HepG2 (cell line): ENCODE measurements at regions not wholly inside any gene's neighbourhood (a gene's known extent, or its start where the extent isn't known, plus 50 kb on each side); places are given as distances from the start of the nearest gene placed in this dataset.

Experiments
- BCL6 ChIP-seq: IDR thresholded peaks from 2 replicates; pipeline ENCODE4 v1.6.1; 2016; ENCODE audit warnings: missing genetic modification reagents, missing compliant biosample characterization
- CENPBD1 ChIP-seq: sonication (generic); formaldehyde crosslinking; IDR thresholded peaks from 2 replicates; pipeline ENCODE4 v1.8.0; 2022; ENCODE audit warnings: missing genetic modification reagents, low read depth, mild to moderate bottlenecking, borderline replicate concordance
- CTCF ChIP-seq: sonication (generic); formaldehyde crosslinking; IDR thresholded peaks from 2 replicates; pipeline ENCODE4 v1.5.0; 2020; ENCODE audit warnings: mild to moderate bottlenecking, missing genetic modification reagents, moderate library complexity
- ETV6 ChIP-seq: sonication (generic); formaldehyde crosslinking; conservative IDR thresholded peaks from 2 replicates; pipeline ENCODE4 v1.4.0; 2020; ENCODE audit warnings: missing genetic modification reagents
- GABPA ChIP-seq, 2 experiments: IDR thresholded peaks; 2 replicates each; pipeline ENCODE4 v1.6.1; 2011 to 2016; ENCODE audit warnings: low read depth in 2 of 2, low read length in 1 of 2, missing biosample characterization in 1 of 2, missing genetic modification characterization in 1 of 2
- GATAD1 ChIP-seq: IDR thresholded peaks from 2 replicates; pipeline ENCODE4 v1.6.1; 2016; ENCODE audit warnings: missing genetic modification reagents, missing compliant biosample characterization
- HES4 ChIP-seq: sonication (generic); formaldehyde crosslinking; IDR thresholded peaks from 2 replicates; pipeline ENCODE4 v1.9.0; 2021; ENCODE audit warnings: mild to moderate bottlenecking, missing genetic modification reagents, borderline replicate concordance
- HNRNPUL1 ChIP-seq: fragments of 200-400 bp; formaldehyde crosslinking; IDR thresholded peaks from 2 replicates; pipeline ENCODE4 v1.6.1; 2017; ENCODE audit warnings: low read depth, mild to moderate bottlenecking, low read length, moderate library complexity
- KDM2A ChIP-seq: sonication (generic); formaldehyde crosslinking; IDR thresholded peaks from 2 replicates; pipeline ENCODE4 v1.4.0; 2020; ENCODE audit warnings: low read depth, missing genetic modification reagents, borderline replicate concordance
- MED1 ChIP-seq: sonication (generic); formaldehyde crosslinking; IDR thresholded peaks from 2 replicates; pipeline ENCODE4 v1.4.0; 2020; ENCODE audit warnings: missing genetic modification reagents
- MIER2 ChIP-seq: IDR thresholded peaks from 2 replicates; pipeline ENCODE4 v1.6.1; 2016; ENCODE audit warnings: missing biosample characterization, missing genetic modification reagents
- MXI1 ChIP-seq: IDR thresholded peaks from 3 replicates; pipeline ENCODE4 v1.6.1; 2012; ENCODE audit warnings: low read depth, low read length, inconsistent platforms, borderline replicate concordance
- NRL ChIP-seq: sonication (generic); formaldehyde crosslinking; IDR thresholded peaks from 2 replicates; pipeline ENCODE4 v1.5.0; 2020; ENCODE audit warnings: missing genetic modification reagents, mild to moderate bottlenecking, moderate library complexity, borderline replicate concordance
- PLRG1 ChIP-seq: fragments of 450-650 bp; conservative IDR thresholded peaks from 2 replicates; pipeline ENCODE4 v1.6.1; 2016
- SMARCE1 ChIP-seq: fragments of 450-650 bp; IDR thresholded peaks from 2 replicates; pipeline ENCODE4 v1.6.1; 2017; ENCODE audit warnings: borderline replicate concordance
- TEAD3 ChIP-seq: optimal IDR thresholded peaks from 2 replicates; pipeline ENCODE3; 2016; ENCODE audit warnings: borderline replicate concordance
- ZBTB7B ChIP-seq: sonication (generic); formaldehyde crosslinking; IDR thresholded peaks from 2 replicates; pipeline ENCODE4 v1.4.0; 2020; ENCODE audit warnings: missing genetic modification reagents
- ZFP41 ChIP-seq: sonication (generic); formaldehyde crosslinking; IDR thresholded peaks from 2 replicates; pipeline ENCODE4 v1.4.0; 2020; ENCODE audit warnings: mild to moderate bottlenecking, missing genetic modification reagents, borderline replicate concordance
- ZMAT3 ChIP-seq: sonication (generic); formaldehyde crosslinking; conservative IDR thresholded peaks from 2 replicates; pipeline ENCODE4 v1.7.0; 2021; ENCODE audit warnings: missing genetic modification reagents
- ZMYM2 ChIP-seq: sonication (generic); formaldehyde crosslinking; IDR thresholded peaks from 2 replicates; pipeline ENCODE4 v1.8.0; 2022; ENCODE audit warnings: mild to moderate bottlenecking, missing genetic modification reagents
- ZMYM3 ChIP-seq: sonication (generic); formaldehyde crosslinking; IDR thresholded peaks from 2 replicates; pipeline ENCODE4 v1.5.1; 2020; ENCODE audit warnings: mild to moderate bottlenecking, missing genetic modification reagents
- ZNF30 ChIP-seq: sonication (generic); formaldehyde crosslinking; IDR thresholded peaks from 2 replicates; pipeline ENCODE4 v1.5.0; 2020; ENCODE audit warnings: mild to moderate bottlenecking, missing genetic modification reagents
- ZNF383 ChIP-seq: sonication (generic); formaldehyde crosslinking; IDR thresholded peaks from 2 replicates; pipeline ENCODE4 v1.4.0; 2020; ENCODE audit warnings: missing genetic modification reagents, mild to moderate bottlenecking, borderline replicate concordance
- ZNF501 ChIP-seq: sonication (generic); formaldehyde crosslinking; IDR thresholded peaks from 2 replicates; pipeline ENCODE4 v1.5.1; 2020; ENCODE audit warnings: mild to moderate bottlenecking, moderate library complexity, missing genetic modification reagents
- ZNF564 ChIP-seq: sonication (generic); formaldehyde crosslinking; IDR thresholded peaks from 2 replicates; pipeline ENCODE4 v1.8.1; 2023; ENCODE audit warnings: mild to moderate bottlenecking, missing genetic modification reagents
- ZNF614 ChIP-seq: IDR thresholded peaks from 2 replicates; pipeline ENCODE4 v1.6.1; 2018; ENCODE audit warnings: missing biosample characterization, missing genetic modification reagents, inconsistent platforms, borderline replicate concordance
- ZNF737 ChIP-seq: sonication (generic); formaldehyde crosslinking; IDR thresholded peaks from 2 replicates; pipeline ENCODE4 v1.5.0; 2020; ENCODE audit warnings: missing genetic modification reagents, mild to moderate bottlenecking, borderline replicate concordance
- ZNF841 ChIP-seq: sonication (generic); formaldehyde crosslinking; IDR thresholded peaks from 2 replicates; pipeline ENCODE4 v1.8.1; 2023; ENCODE audit warnings: missing genetic modification reagents, borderline replicate concordance
- ZSCAN25 ChIP-seq: sonication (generic); formaldehyde crosslinking; IDR thresholded peaks from 2 replicates; pipeline ENCODE4 v1.8.0; 2022; ENCODE audit warnings: mild to moderate bottlenecking, missing genetic modification reagents
- TF ChIP-seq, protein P1 (sequence below): IDR thresholded peaks from 2 replicates; pipeline ENCODE4 v1.6.1; 2016; ENCODE audit warnings: missing biosample characterization, missing genetic modification reagents, low read depth

DNA sequence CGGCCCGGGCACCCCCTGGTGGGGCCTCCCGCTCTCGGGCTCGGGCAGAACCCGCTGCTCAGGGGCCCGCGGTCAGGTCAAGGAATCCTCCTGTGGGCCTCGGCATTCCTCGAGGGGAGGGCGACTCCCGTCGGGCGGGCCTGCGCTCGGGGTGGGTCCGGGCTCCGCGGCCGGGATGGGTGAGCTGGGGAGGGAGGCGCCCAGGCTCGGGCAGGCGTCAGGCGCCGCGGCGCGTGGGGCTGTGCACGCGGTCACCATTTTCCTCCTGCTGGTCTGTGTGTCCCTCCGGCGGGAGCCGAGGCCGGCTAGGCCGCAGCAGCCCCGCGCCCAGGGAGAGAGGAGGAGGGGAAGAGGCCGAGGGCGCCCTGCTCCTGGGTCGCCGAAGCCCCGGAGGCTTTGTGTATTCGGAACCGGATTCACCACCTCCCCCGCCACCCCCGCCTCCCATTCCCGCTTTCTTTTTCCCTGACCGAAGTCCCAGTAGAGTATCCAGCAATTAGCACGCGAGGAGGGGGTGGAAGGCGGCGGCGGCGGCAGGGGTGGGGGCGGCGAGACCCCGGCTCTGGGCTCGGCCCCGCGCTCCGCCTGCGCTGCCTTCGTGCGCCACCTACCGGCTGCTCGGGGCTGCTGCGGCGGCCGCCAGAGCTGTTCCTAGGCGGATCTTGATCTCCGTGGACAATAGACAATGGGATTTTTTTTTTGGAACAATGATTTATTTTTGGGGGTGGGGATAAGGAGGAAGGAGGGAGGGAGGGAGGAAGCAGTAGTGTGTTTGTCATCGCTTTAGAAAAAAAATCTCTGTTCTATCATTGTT lies 99.0 kb upstream of the MAML3 start (continued):
- TF ChIP-seq SMARCE1 (no peak), ZNF737 (CRISPR knock-in tag) (no peak), ZFP41 (CRISPR knock-in tag) (no peak), PLRG1 (no peak), KDM2A (CRISPR knock-in tag) (peak; percentile 73), ZBTB7B (no peak), ETV6 (CRISPR knock-in tag) (no peak), ZSCAN25 (CRISPR knock-in tag) (peak; percentile 87), GABPA (IDR thresholded peaks at IDR 0.05; ENCODE audit: low read depth, low read length) (no peak), GABPA (CRISPR knock-in tag; IDR thresholded peaks at IDR 0.05; ENCODE audit: low read depth) (no peak), MIER2 (CRISPR knock-in tag) (no peak), ZNF614 (CRISPR knock-in tag) (no peak), TEAD3 (CRISPR knock-in tag) (no peak), ZMYM3 (CRISPR knock-in tag) (no peak), CENPBD1 (CRISPR knock-in tag) (no peak), MXI1 (no peak), ZNF564 (CRISPR knock-in tag) (no peak), ZNF30 (CRISPR knock-in tag) (no peak), NRL (CRISPR knock-in tag) (no peak), CTCF (peak; percentile 76), GATAD1 (CRISPR knock-in tag) (no peak), ZNF383 (CRISPR knock-in tag) (no peak), HNRNPUL1 (no peak), ZNF501 (peak; percentile 30; the same call in 1 of the 2 replicates), BCL6 (CRISPR knock-in tag) (no peak), HES4 (CRISPR knock-in tag) (no peak), MED1 (no peak), ZMAT3 (CRISPR knock-in tag) (0 out of 2 replicates have a peak, but pooled peaks have one; percentile 38), ZNF841 (CRISPR knock-in tag) (no peak), ZMYM2 (CRISPR knock-in tag) (no peak)
- TF ChIP-seq, protein P1, sequence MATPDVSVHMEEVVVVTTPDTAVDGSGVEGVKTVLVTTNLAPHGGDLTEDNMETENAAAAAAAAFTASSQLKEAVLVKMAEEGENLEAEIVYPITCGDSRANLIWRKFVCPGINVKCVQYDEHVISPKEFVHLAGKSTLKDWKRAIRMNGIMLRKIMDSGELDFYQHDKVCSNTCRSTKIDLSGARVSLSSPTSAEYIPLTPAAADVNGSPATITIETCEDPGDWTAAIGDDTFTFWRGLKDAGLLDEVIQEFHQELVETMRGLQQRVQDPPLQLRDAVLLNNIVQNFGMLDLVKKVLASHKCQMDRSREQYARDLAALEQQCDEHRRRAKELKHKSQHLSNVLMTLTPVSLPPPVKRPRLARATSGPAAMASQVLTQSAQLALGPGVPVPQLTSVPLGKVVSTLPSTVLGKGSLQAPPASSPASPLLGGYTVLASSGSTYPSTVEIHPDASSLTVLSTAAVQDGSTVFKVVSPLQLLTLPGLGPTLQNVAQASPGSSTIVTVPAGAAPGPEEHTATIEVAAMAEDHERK (CRISPR knock-in tag), result no peak
